Putamen (tissue), 1 donor: ENCODE measurements at regions not wholly inside any gene's neighbourhood (a gene's known extent, or its start where the extent isn't known, plus 50 kb on each side); places are given as distances from the start of the nearest gene placed in this dataset.
"Not testable (repeated sequence)": the region's sequence is repeated elsewhere in the genome, so short reads cannot be mapped to it uniquely, and the experiment has no call there.

ENCODE experiments used
- DNase-seq: peaks from one replicate; pipeline ENCODE4 v3.0.0-alpha.2; 2016; ENCODE audit warnings: low spot score

GRCh38 chr6:74631564-74631963 lies 574.3 kb downstream of the COL12A1 start:
- DNase-seq = no peak

DNA sequence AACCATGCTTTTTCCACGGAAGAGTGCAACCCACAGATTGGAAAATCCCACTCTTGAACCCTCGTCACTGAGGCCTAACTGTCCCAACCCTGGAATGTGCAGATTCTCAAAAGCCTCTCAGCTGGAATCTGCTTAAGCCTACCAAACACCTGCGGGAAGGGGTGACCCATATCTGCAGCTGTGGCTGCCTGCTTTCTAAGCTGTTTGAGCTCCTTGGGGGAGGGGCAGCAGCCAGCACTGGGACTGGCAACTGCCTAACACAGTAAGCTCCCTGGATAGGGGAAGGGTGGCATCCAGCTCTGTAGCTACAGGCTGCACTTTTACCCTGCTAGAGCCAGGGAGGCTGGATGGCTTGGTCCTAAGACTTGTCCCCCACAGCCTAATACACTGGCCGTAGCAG lies 579.6 kb downstream of the COL12A1 start:
- no peak for DNase-seq

GRCh38 chr6:74623027-74623426 lies 582.8 kb downstream of the COL12A1 start:
- no peak for DNase-seq

GRCh38 chr6:74611220-74611619 lies 594.6 kb downstream of the COL12A1 start:
- DNase-seq = no peak

- no peak for DNase-seq
These were observed 595.5 kb downstream of the COL12A1 start for GRCh38 chr6:74610352-74610751.

- DNase-seq = no peak
These were observed 596.0 kb downstream of the COL12A1 start for GRCh38 chr6:74609871-74610270.

GRCh38 chr6:74607934-74608333 lies 597.9 kb downstream of the COL12A1 start:
- DNase-seq = no peak

DNA sequence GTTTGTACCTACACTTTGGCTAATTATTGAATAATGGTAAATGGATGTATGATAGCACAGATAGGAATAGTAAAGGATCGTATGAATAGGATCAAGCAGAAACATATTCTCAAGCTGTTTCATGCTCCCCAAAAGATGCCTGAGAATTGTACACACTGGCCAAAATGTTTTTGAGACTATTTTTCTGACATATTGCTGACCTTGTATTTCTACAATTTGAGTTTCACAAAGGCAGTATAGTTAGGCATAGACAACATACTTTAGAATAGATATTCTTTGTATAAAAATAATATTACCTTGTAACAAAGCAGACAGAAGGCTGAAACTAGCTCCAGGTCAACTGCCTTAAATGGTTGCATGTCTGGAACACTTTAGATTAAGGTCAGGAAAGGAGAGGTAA lies 598.4 kb downstream of the COL12A1 start:
- no peak for DNase-seq

GRCh38 chr6:74606582-74607071 lies 599.2 kb downstream of the COL12A1 start:
- DNase-seq = no peak

DNA sequence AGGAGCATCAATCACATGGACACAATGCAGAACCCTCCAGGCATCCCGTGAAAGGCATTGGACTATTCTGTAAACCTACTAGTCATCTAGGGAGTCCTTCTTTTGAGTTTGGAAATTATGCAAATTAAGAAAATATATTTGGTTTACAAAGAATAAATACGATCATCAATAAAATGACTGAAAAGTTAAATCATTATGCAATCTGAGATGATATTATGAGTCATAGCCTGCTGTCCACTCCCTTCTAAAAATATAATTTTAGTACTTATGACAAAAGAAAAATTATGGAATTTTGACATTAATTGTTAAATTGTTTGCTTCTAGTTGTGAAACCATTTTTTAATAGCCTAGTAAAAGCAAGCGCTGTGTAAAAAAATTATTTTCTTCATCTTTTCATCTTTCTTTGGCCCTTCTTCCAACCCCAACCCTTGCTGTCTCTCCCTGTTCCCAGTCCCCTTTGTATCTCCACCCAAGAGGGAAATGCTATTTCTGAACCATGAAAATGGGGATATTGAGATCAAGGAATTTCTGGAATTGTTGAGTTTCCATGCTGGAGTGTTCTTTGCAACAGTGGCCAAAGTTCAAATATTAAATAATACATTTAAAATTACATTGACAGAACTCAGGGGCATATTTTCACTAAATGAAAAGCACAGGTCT lies 599.8 kb downstream of the COL12A1 start:
- no peak for DNase-seq

DNA sequence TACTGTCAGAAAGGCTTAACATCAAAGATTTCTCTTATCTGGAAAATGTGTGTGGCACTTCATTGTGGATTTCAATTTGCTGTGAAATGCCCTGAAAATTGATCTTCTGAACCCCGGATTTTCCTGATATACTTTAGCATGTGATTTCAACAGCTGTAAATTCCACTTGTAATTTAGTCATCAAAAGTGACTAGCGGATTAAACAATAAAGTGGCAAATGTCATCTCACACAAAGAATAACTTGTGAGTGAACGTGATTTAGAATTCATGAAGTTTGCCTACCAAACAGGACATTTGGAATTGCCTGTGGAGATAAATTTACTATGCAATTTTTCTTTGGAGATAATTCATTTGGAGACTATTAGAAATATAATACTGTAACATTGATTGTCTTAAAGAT lies 601.6 kb downstream of the COL12A1 start:
- DNase-seq = no peak

DNA sequence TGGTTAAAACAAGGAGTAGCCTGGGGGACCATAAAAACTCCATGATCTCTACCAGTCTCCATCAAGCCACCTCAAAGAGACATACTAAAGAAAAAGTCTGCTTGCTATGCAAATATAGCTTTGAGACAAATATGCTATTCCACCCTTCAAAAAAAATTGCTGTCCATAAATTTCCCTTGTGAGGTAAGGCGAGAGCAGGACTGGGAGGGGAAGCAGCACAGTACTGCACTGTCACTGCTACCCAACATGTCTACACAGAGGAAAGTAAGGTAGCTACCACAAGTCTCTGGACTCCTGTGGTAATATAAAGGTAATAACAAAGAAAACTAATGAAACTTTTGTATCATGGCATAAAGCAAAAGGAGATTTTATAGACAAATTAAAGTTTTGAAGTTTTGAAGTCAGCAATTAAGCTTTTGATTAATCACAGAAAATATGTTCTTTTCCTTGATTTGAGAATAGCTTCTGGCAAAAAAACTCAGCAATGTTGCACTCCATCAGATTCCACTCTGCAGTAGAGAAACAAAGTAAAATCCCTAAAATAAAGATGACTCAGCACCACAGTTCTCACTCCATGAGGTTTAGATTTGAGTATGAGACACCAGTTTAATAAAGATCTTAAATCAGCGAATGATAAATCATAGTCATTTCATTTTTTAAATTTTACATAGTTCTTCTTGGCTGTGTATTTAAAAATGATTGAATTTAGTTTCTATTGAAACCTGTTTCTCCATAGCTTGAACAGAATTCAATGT lies 602.4 kb downstream of the COL12A1 start:
- DNase-seq = no peak

DNA sequence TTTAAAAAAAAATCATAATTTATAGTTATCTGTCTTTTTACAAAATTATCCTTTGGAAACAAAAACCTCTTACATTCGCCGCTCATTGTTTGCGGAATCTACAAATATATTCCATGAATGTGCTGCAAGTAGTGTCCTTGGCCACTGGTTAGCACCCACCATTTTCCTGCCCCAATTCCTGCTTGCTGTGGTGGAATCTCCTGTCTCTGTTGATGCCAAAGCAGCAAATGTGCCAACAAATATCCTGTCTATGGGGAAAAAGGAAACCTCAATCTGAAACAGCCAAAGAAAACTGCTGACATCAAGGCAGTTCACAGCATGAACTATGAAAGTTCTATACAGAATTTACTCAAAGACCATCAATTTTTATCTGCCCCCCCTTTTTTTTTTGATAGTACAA lies 603.6 kb downstream of the COL12A1 start:
- DNase-seq = no peak

GRCh38 chr6:74598462-74599393 lies 607.1 kb downstream of the COL12A1 start:
- DNase-seq = no peak

DNA sequence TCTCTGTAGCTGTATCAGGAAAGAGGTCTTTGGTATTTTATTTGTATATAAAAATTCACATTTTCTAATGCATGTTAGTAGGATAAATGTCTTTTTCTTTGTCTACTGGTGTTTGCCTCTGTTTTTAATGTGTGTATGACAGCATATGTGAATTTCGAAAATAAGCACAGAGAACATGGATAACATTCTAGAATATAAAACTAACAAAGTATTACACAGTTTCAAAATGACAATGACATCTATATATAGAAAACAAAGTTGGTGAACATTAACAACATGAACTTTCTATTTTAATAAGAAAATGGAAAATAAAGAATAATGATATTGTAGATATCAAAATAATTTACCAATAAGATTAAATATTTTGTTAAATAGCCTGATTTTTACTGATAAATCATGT lies 608.0 kb downstream of the COL12A1 start:
- no peak for DNase-seq

DNA sequence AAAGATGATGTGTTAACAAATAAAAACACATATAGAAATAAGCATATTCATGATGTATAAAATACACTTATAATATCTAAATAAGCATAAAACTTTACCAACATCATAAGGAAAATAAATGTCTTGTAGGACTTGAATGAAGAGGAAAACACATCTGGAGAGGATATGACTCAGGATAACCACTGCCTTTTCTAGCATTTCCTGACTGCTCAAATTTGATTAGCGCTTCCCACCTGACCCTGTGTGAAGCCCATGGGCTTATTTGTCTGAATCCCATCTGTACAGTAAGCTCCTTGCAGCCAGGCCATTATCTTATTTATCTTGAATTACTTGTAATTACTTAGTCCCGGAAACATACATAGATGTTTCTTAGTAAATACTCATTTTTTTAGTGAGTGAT lies 608.6 kb downstream of the COL12A1 start:
- DNase-seq = no peak

DNA sequence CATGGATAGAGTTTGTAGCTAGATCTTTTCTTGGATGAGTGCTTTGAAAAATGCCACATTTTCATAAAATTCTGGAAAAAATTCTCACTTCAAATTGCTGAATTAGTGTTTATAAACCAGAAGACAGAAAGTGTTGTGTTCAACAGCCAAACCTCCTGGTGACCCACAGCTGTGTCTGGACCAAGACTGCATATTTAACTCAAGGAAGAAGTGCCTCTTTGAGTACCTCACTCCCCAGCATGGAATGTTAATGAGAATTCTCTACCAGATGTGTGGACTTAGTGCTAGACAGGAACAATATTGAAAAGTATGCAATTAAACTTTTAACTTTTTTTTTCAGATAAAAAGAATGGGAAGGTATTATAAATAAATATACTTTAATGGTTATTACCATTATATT lies 609.3 kb downstream of the COL12A1 start:
- DNase-seq = no peak

GRCh38 chr6:74594350-74594749 lies 611.5 kb downstream of the COL12A1 start:
- DNase-seq = not testable (repeated sequence)

GRCh38 chr6:74588094-74588832 lies 617.6 kb downstream of the COL12A1 start:
- DNase-seq = no peak

DNA sequence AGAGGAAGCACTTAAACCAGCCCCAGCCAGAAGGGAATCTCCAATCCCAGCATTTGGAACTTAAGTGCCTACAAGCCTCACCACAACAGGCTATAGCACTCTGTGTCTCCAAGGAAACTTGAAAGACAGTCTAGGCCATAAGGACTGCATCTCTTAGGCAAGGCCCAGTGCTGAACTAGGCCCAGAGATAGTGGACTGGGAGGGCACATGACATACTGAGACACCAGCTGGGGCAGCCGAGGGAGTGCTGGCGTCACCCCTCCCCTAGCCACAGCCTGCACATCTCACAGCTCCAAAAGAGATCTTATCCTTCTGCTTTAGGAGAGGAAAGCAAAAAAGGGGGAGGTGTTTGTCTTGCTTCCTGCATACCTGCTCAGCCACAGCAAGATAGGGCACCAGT lies 618.5 kb downstream of the COL12A1 start:
- no peak for DNase-seq

DNA sequence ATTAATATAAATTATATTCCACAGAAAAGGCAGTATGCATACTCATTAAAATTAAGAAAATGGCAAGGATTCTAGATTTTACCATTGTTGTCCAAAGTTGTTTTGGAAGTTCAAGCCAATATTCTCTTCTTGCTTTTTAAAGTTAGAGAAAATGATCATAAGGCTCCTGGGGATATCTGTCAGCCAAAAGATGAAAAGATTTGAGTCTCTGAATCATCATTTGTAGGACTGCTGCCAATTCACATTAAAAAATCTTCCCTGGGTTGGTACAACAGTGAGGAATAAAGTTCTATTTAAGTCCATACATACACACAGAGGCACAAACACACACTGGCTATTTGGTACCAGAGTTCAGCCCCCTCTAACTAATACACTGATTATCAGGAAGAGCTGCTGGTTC lies 620.1 kb downstream of the COL12A1 start:
- no peak for DNase-seq

DNA sequence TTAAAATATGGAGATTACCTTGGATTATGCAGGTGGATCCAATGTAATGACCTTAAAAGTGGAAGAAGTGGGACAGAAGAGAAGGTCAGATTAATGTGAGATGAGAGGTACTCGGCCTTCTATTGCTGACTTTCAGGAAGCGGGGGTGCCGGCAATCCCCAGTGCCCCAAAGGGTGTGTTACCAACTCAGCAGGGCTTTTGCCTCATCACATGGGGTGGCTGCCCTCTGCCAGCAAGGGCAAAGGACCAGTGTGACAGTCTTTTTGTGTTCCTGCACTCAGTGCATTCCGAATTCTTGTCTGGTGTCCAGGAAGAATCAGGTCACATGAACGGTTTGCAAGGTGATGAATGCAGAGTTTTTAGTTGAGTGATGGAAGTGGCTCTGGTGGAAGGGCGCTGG lies 624.2 kb downstream of the COL12A1 start:
- DNase-seq = no peak
